Stimulated activated CD4-positive, alpha-beta T cell treated with anti-CD3 and anti-CD28 coated beads, Interleukin-4, amount 100 ng/mL, for 24 hours (primary cell): ENCODE measurements at regions not wholly inside any gene's neighbourhood (a gene's known extent, or its start where the extent isn't known, plus 50 kb on each side); places are given as distances from the start of the nearest gene placed in this dataset.

Experiments used
- DNase-seq: peaks from one replicate; pipeline ENCODE4 v3.0.0-alpha.2; 2020

DNA sequence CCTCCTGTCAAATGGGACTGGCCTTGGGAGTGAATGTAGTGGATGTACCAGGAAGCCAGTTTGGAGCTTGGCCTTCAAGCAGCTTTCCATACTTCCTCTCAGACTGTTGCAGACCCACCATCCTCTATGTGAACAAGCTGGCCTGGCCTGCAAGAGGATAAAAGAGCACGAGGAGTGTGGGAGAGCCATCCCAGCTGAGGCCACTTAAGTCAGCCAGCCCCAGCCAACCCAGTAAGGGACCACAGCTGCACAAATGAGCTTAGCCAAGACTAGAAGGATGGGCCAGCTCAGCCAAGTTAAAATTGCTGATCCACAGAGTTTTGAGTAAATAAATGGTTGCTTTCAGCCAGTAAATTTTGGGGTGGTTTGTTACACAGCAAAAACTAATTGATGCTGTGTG lies 156.9 kb upstream of the SOX4 start:
- no peak for DNase-seq

DNA sequence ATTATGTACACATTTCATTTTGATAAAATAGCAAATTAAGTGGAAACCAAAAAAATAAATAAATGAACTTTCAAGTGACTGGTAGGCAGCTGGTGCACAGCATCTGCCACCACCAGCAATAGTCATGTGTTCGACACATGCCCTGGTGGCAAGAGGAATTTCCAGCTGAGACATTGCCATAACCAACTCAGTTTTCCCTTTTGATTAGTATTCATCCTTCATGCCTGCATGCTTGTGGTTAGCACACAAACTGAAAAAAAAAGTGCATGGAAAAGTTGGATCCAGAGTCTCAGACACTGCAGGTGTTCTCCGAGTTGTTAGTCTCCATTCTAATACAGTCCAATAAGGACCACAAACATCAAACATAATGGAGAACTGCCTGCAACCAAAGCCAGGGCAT lies 156.0 kb upstream of the SOX4 start:
- no peak for DNase-seq

DNA sequence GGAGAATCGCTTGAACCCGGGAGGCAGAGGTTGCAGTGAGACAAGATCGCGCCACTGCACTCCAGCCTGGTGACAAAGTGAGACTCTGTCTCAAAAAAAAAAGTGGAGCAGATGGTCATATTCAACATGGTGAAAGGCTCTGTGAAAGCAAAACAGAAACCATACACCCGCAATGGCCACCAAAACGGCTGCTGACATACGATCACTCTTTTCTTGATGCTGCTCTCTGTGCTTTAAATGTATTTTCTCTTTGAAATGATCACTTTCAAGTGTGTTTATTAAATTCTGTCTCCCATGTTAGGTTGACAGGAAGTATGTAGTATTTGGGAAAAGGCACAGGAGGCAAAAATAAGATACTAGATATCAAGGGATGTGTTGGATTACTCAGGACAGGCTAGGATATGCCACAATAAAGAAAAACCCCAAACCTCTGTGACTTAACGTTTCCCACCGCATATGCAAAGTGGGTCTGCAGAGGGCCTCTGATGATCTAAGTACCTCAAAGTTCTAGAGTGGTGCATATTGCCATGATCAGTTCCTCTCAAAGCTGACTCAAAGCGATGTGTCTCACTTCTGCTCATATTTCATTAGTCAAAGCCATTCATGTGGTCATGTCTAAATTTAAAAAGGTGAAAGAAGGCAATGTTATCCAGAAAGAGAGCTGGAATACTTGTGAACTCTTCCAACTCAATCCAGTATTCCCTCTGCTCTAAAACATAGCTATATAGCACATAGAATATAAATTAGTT lies 155.1 kb upstream of the SOX4 start:
- peak; percentile 32 for DNase-seq

DNA sequence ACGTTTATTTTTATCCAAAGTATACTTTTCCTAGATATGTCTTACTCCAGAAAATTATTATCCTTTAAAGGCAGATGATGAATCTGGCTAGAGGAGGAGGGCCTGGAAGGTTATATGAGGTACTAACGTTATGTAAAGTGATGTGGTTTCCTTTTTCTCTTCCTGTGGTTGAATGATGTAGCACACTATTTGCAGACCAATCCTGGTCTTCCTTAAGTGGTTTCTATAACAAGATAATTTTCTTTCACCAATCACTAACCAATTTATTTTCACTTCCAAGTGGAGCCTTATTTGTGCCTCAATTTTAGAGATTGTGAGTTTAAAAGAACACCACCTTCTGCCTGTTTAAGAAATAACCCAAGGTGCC lies 154.6 kb upstream of the SOX4 start:
- DNase-seq: no peak

DNA sequence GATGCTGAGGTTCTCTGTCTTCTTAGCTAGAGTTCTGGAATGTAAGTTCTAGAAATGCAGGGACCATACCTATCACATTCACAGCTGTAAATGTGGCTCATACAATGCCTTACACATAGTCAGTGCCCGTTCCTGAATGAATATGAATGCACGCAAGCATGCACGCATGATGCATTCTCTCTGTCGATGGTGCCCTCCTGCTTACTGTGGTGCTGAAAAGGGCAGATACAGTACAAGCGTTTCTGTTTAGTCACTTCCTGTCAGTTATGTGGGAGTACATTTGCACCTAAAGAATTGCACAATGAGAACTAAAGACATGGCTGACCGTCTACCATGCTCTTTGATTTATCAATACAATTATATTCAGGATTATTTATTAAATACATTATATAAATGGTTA lies 152.2 kb upstream of the SOX4 start:
- DNase-seq: no peak

DNA sequence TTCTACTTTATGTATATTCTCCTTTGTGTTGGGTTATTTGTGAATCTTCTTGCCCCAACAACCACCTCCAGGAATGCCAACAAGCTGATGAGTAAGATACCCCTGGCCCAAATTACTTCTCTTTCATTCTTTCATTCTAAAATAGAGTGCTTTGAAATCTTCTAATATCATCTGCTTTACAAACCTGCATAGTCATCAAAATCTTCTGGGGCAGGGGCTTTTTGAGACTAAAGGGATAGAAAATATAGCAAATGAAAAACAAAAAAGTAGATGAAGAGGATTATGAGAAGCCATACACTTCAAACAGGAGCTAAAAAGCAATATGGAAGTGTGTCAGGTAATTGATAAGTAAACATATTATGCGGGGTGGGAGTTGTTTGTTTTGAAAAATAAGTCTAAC lies 150.7 kb upstream of the SOX4 start:
- DNase-seq: no peak

DNA sequence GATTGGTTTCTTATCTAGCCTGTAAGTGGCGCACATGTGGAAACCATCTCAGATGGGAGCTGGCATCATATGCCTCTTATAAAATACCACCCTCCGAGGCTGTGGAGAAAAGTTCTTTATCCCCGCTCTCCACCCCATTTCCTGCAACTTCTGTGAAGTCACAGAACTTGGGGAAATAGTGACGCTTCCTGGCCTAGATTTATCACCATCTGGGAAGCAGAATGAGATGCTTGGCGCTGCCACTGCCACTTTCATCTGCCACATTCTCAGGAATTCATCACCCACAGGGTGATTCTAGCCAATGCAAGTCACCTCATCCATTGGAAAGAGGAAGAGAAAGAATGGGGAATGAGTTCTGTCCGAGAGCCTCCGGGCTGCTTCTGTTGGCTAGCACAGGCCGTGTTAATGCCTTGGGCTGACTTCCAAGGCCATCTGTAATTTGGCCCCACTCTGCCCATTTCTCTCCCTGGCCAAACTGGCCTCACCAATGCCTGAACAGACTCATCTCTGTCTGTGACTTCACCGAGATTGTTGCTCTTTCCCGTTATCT lies 148.8 kb upstream of the SOX4 start:
- DNase-seq: no peak

DNA sequence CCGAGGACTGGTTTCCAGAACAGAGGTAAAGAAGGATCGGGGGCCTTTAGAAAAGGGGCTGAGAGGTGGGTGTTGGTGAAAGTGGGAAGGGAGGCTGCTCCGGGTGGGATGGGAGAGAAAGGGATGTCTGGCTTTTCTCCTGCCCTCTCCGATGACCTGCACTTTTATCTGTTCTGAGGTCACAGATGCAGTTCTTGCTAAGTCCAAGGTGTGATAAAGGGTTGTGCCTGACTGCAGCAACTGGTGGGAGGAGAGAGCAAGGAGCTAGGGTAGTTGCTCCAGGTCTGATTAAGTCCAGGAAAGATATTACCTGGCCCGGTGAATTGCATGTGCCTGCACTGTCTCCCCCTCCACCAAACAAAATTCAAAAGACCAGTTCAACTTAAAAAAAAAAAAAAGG lies 145.6 kb upstream of the SOX4 start:
- no peak for DNase-seq

DNA sequence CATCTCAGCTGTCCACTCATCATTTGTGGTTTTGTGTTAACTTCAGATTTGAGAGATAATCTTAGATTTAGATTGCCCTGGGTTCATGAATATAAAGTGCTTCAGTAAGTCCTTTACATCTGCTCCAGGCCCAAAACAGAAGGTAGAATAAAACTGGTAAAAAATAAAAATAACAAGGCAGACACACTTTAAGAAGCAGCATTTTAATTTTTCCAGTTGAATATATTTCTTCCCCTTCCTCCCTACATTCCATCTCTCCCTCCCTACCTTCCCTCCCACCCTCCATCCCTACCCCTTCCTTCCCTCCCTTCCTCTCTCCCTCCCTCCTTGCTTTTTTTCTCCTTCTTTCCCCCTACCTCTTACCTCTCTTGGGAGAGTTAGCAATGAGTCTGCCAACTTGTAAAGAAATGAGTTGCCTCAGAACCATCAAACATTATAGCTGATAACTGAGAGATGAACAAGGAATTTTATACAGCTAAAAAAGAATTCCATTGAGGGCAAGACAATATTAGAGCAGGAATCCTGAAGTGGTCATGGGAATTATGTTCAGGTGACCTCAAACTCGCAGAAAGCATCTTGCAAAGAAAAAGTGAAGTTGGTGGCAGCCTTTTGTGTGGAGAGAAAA lies 145.0 kb upstream of the SOX4 start:
- DNase-seq: no peak

DNA sequence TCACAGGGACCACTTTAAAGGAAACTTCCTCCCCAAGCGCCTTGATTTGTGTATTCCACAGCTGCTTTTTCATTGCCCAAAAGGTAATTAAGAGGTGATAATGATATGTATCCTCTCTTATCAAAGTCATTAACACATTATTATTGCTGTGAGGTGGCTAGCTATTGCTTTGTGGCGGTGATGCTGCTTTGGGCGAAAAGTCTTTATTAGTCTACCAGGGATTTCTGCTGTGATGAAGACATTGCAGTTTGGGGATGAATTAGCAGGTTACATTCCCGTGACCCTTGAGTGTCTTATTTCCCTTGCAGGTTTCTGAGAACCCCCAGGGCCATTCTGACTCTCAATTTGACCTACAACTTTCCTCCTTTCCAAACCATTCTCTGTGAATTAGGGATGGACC lies 143.4 kb upstream of the SOX4 start:
- DNase-seq: no peak

DNA sequence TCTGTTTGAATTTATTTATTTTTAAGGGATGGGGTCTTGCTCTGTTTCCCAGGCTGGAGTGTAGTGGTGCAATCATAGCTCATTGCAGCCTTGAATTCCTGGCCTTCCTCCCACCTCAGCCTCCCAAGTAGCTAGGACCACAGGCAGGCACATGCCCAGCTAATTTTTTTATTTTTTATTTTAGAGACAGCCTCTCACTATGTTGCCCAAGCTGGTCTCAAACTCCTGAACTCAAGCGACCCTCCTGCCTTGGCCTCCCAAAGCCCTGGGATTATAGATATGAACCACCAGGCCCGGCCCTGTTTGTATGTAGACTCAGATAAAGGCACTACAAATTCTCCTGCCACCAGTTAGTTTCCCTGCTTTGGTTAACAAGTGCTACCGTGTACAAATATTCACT lies 142.9 kb upstream of the SOX4 start:
- DNase-seq: no peak

DNA sequence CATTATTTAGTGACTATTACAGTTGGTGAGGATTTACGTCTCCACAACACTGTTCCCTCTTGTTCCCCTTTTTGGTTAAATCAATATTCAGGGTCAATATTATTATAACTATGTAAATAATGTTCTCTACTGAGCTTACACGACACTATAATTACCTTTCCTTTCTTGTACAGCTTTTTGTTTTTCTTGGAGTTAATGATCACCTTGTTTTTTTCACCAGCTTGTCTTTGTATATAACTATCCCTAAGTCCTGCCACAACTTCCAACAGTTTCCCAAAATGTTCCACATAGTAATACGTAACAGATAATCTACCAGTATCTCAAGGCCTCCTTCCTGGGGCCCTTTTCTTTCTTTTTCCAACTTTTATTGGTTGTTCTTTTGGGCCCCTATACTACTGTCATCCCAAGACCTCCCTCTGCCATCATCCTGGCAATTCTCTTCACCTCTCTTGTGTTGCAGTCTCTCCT lies 142.0 kb upstream of the SOX4 start:
- DNase-seq: no peak

DNA sequence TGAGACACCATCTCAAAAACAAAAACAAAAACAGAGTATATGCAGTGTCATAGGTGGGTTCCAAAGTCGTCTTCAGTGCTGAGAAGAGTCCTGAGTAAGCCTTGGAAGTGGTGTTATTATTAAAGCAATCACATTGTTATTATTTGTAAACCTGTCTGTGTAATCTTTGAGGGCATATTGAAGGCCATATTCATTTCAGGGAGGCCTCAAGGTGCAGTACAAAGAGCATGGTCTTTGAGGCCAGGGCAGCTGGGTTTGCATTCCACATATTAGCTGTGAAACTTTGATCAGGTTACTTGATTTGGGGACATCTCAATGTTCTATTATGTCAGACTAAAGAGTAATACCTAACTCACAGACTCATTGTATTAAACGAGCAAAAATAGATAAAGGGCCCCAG lies 139.3 kb upstream of the SOX4 start:
- DNase-seq: no peak

DNA sequence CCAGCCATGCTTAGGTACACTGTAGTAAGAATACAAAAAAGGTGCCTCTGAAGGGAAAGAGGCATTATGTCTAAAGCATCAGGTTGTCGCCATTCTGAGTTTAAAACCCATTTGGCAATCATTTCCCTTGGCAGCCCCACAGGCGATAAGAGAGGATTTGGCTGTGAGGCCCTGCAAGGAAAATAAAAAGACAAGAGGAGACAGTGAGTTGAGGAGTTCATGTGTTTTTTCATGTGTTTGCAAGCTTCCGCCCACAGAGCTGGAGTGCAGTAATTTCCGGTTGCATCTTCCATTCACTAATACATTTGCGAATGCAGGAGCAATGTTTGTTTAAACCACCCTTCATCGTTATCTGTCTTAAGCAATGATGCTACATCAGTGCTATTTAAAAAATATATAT lies 138.5 kb upstream of the SOX4 start:
- no peak for DNase-seq

DNA sequence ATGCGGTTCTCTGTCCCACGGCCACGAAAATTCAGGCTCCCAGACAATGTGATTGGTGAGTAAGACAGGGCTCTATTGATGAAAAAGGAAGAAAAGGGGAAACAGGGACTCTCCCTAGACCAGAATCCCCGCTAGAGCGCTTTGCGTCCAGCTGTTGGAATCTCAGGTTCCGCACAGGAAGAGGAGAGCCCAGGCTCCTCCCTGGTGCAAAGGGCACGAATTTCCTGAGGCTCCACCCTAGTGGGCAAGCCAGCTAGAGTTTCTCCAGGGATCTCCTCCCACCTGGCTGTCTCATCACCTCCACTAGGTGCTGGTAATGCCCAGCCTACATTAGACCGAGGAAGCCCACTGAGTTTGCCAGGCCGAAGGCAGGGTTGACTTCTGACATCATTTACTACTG lies 135.9 kb upstream of the SOX4 start:
- DNase-seq: no peak

DNA sequence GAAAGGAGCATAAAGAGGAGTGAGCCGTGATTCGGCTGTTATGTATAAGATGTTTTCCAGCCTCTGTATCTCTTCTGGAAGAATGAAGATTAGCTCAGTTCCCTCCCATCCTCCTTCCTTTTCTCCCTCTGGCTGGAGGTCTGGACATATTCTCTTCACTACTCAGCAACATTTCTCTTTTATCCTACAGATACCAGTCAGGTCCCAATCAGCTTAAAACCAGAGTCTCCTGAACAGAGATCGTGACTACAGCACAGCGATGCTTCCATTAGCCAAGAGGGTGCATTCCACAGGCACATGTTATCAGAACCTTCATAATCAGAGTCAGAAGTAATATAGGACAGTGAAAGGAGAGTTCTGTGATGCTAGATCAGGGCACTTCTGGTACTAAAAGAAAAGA lies 133.9 kb upstream of the SOX4 start:
- no peak for DNase-seq

DNA sequence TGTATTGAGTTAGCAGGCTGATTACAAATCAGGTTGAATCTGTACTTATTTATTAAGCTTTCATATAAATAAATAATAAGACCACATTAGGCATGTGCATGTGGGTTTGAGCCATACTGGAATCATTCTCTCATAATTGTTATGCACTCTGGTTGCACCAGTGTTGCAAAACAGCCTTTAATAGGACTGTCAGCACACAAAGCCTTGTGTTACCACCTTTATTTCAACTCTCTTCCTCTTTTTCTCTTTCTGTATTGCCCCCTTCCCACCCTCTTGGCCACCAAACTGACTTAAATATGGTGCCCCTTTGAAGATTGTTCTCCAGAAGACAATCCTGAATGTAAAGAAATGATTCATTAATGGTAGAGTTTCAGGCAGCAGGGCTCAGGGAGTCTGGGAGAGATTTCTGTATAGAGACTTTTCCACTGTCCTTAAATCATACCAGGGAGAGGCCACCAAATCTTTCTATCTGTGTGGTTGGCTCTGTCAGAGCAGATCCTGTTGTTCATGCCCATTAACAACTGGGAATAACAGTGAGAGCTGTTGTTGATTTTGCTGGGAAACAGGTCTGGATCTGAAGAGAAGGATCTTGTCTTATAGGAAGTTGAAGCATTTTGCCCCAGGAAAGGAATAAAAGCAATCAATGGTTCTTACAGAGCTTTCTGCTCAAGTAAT lies 131.6 kb upstream of the SOX4 start:
- no peak for DNase-seq

DNA sequence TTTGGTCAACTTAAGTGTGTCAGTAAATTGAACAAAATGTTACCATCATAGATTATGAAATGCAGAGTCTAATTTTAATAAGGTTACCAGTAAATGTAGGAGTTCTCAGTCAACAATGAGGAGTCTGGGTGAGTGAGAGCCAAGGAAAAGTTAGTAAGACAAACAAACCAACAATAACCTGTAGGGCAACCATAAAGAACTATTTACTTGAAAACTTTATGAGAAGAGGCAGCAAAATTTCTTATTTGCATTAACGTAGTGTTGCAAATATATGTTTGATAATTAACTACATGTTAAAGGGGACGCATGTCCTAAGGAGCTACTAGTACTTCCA lies 131.1 kb upstream of the SOX4 start:
- no peak for DNase-seq

DNA sequence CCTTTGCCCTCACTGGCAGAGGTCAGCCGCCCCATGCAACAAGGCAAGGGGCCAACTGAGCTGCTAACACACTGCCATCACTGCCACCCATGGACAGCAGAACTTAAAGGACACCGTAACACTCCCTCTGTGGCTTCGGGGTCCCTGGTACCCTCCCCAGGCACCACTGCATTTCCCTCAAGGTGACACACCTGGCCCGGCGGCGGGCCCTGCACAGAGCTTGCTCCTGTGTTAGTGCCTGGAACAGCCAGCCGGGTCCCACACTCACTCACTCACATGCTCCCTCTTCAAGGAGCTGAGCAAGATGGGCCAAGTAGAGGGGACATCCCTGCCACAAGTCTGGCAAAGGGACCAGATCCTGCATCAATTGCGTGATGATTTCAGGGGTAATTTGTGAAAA lies 126.5 kb upstream of the SOX4 start:
- no peak for DNase-seq

DNA sequence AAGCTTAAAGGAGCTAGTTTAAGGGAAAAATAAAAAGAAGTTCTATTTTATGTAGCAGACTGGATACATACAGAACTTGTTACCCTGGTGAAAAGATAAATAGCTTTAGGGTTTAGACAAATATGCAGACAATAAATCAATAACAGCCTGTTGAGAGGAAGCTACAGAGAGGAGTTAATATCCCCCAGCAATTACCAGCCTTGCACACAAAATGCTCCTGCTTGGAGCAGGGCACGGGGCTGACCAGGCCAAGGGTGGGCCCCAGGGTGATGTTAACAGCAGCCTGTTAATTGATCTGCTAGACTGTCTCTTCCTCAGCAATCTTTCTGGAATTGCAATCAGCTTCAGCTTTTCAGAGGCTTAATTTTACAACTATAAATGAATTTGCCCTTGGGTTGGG lies 125.1 kb upstream of the SOX4 start:
- no peak for DNase-seq

DNA sequence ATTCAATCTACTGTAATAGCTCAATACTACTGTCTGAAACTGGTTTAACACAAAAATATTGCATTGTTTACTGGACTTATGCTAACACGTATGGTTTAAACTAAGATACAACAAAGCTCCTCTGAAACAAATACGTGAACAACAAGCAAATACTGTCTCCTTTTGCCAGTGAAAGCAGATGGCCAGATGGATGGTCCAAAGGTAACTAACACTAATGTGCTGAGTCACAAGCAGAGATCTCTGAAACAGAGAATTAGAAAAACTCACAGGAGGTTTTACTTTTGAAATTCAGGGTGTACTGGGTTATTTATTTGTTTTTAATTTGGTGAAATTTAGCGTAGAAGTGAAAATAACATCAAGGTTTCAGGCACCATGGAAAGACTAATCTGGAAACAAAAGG lies 124.3 kb upstream of the SOX4 start:
- DNase-seq: no peak

DNA sequence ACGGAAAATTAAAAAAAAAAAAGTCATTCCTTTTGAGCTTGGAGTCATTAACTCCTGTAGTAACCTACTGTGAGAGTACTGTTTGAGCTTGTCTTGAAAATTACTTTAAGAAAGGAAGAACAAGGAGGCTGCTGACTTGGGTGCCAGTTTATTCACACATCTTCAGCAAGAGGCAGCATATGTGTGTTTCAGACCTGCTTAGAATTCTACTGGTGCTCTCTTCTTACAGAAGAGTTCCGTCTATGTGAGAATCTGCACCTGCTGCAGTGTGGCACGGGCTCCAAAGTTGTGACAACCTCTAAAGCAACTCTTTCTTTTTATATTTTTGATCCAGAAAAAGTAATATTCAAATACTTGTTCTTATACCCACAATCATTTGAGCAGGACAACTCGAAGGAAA lies 117.4 kb upstream of the SOX4 start:
- no peak for DNase-seq

DNA sequence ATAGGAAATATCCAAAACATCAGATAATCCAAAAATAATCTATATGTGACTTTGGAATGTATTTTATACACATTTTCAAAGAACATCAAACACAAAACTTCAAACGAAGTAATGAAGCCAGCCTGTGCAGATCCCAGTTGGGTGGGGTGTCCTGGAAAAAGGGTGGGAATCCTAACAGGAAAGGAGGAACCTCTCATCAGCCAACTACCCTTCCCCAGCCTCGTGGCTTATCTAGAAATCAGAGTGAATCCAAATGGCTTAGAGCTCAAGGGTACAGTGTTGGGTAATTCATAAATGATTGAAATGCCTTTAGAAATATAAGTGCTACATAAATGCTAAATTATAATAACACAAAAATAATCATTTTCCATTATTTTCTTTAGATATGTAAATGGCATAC lies 115.1 kb upstream of the SOX4 start:
- no peak for DNase-seq

DNA sequence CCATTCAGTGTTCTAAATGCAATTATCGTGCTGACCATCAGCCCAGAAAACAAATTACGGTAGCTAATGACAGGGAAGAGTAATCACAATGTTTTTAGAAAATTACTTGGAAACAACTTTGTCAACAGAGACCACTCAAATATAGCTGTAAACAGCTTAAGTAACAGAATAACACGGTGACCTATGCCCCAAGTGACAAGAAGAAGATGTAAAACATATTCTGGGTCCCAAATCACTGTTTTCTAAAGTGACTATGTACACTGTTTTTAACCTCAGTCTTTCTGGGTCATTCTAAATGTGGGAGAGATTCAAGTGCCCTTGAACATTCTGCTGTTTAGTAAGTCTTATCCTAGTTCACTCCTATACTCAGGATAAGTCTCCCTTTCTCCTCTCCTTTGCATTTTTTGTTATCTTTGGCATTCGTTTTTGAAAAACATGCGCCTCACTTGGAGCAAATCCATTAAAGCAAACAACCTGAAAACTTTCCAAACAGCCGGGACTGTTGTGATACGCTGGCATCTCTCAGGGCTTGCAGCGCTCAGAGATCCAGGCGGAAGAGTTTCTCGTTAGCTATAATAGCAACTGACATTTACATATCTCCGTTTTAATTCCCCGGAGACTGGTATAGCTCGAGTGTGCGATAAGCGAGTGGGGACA lies 114.5 kb upstream of the SOX4 start:
- no peak for DNase-seq
